ENCODE measurements at regions not wholly inside any gene's neighbourhood (a gene's known extent, or its start where the extent isn't known, plus 50 kb on each side); places are given as distances from the start of the nearest gene placed in this dataset.
"Not testable (repeated sequence)": the region's sequence is repeated elsewhere in the genome, so short reads cannot be mapped to it uniquely, and the experiment has no call there.

DNA sequence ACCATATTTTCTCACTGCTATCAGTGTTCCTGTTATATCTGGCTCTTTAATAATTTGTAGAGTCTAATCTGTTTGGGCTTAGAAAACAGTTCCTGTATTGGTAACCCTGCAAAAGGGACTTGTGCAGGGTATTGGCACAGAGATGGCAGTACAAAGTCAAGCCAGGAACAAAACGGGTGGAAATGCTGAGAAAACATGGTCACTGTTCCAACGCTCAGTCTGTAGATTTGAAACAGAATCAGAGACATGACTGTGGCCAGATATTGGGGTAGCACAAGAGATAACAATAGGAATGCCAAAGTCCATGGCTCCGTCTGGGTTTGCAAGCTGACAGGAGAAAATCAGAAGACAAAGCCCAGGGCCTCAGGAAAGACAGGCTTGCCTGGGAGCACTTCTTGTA is 290.7 kb upstream of the PDE3A start:
- no peak for TF ChIP-seq POLR2A (IDR thresholded peaks at IDR 0.05)
- TF ChIP-seq, protein P1, sequence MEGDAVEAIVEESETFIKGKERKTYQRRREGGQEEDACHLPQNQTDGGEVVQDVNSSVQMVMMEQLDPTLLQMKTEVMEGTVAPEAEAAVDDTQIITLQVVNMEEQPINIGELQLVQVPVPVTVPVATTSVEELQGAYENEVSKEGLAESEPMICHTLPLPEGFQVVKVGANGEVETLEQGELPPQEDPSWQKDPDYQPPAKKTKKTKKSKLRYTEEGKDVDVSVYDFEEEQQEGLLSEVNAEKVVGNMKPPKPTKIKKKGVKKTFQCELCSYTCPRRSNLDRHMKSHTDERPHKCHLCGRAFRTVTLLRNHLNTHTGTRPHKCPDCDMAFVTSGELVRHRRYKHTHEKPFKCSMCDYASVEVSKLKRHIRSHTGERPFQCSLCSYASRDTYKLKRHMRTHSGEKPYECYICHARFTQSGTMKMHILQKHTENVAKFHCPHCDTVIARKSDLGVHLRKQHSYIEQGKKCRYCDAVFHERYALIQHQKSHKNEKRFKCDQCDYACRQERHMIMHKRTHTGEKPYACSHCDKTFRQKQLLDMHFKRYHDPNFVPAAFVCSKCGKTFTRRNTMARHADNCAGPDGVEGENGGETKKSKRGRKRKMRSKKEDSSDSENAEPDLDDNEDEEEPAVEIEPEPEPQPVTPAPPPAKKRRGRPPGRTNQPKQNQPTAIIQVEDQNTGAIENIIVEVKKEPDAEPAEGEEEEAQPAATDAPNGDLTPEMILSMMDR (IDR thresholded peaks at IDR 0.05) = no peak
- TF ChIP-seq EP300 (IDR thresholded peaks at IDR 0.05) = no peak
- TF ChIP-seq POLR2AphosphoS5 (IDR thresholded peaks at IDR 0.05) = no peak

DNA sequence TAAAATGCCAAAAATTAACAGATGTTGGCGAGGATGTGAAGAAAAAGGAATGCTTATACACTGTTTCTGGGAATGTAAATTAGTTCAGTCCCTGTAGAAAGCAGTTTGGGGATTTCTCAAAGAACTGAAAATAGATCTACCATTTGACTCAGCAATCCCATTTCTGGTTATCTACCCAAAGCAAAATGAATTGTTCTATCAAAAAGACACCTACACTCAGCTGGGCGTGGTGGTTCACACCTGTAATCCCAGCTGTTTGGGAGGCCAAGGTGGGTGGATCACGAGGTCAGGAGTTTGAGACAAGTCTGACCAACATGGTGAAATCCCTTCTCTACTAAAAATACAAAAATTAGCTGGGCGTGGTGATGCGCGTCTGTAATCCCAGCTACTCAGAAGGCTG is 279.3 kb upstream of the PDE3A start:
- Histone ChIP-seq H3K9me3 (no peaks in the 10 kb centered on the region), H3K36me3 (no peaks in the 10 kb centered on the region), H3K27me3 (no peaks in the 10 kb centered on the region), H3K4me1 (no peaks in the 10 kb centered on the region), H3K27ac (no peak overlapping the region), H3K4me3 (no peak overlapping the region)
- no peak for DNase-seq (ENCODE audit: low spot score in 2 of 2)
- no peak for TF ChIP-seq POLR2A (IDR thresholded peaks at IDR 0.05)
- TF ChIP-seq, protein P1 (IDR thresholded peaks at IDR 0.05) = no peak
- no peak for TF ChIP-seq EP300 (IDR thresholded peaks at IDR 0.05)
- TF ChIP-seq POLR2AphosphoS5 (IDR thresholded peaks at IDR 0.05) = no peak
- 85% methylated on average over 6 of the region's 6 CpGs for WGBS

More for the DNA sequence above, 290.7 kb upstream of the PDE3A start:
- H3K9me3 ChIP-seq = no peaks in the 10 kb centered on the region
- no peak overlapping the region for H3K4me3 ChIP-seq
- WGBS = 52% methylated on average over 3 of the region's 3 CpGs
- H3K27ac ChIP-seq = no peak overlapping the region
- no peaks in the 10 kb centered on the region for H3K27me3 ChIP-seq
- DNase-seq (ENCODE audit: low spot score in 2 of 2) = no peak
- H3K36me3 ChIP-seq = no peaks in the 10 kb centered on the region
- no peaks in the 10 kb centered on the region for H3K4me1 ChIP-seq

DNA sequence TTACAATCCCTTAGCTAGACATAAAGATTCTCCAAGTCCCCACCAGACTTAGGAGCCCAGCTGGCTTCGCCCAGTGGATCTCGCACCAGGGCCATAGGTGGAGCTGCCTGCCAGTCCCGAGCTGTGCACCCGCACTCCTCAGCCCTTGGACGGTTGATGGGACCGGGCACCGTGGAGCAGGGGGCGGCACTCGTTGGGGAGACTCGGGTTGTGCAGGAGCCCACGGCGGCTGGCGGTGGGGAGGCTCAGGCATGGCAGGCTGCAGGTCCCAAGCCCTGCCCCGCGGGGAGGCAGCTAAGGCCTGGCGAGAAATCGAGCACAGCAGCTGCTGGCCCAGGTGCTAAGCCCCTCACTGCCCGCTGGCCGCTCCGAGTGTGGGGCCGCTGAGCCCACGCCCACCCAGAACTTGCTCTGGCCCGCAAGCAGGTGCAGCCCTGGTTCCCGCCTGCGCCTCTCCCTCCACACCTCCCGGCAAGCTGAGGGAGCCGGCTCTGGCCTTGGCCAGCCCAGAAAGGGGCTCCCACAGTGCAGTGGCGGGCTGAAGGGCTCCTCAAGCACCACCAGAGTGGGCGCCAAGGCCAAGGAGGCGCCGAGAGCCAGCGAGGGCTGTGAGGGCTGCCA is 275.0 kb upstream of the PDE3A start:
- 92% methylated on average over 24 of the region's 32 CpGs for WGBS
- H3K36me3 ChIP-seq; H3K27ac ChIP-seq; H3K4me1 ChIP-seq; H3K9me3 ChIP-seq; DNase-seq (ENCODE audit: low spot score in 2 of 2); H3K27me3 ChIP-seq; H3K4me3 ChIP-seq: not testable (repeated sequence)

DNA sequence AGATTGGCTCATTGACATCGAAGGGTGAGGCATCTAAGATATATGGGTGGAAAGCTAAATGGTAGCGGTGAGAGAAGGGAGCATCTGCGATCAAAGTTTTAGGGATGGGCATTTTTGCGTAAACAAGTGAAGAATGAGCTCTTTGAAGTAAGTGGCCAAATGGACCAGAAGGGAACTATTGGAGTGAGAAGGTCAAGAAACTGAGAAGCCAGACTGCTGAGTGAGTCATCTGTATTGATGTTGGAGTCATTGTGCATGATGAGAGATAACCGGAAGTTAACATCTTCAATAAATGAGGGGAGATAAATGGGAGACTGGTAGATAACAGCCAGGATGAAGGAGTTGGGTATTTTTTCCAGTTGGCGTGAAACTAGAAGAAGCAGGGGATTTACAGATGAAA is 271.9 kb upstream of the PDE3A start:
- Histone ChIP-seq H3K4me1 (no peaks in the 10 kb centered on the region), H3K27me3 (no peaks in the 10 kb centered on the region), H3K9me3 (no peaks in the 10 kb centered on the region), H3K27ac (no peak overlapping the region), H3K4me3 (no peak overlapping the region), H3K36me3 (no peaks in the 10 kb centered on the region)
- 89% methylated on average over 6 of the region's 6 CpGs for WGBS
- no peak for DNase-seq (ENCODE audit: low spot score in 2 of 2)
- TF ChIP-seq EP300 (IDR thresholded peaks at IDR 0.05) = no peak
- no peak for TF ChIP-seq POLR2A (IDR thresholded peaks at IDR 0.05)
- TF ChIP-seq POLR2AphosphoS5 (IDR thresholded peaks at IDR 0.05) = no peak
- TF ChIP-seq, protein P1 (IDR thresholded peaks at IDR 0.05) = no peak

DNA sequence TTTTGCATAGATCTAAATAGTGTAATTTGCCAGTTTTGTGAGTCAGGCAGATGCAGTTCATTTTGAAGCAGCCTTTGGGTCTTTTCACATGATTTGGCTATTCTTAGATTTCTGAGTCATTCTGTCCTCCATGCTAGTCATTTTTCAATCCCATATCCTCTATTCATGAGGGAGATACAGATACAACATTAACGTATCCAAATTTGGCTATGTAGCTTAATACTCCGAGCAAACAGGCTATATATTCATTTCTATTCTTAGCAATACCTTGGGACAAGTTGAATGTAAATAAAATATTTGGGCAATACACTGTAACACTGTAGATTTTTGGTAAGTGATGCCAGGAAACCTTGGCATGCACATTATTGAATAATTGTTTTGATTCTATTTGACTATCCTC is 270.7 kb upstream of the PDE3A start:
- Histone ChIP-seq H3K27ac (no peak overlapping the region), H3K9me3 (no peaks in the 10 kb centered on the region), H3K27me3 (no peaks in the 10 kb centered on the region), H3K4me1 (no peaks in the 10 kb centered on the region), H3K36me3 (no peaks in the 10 kb centered on the region), H3K4me3 (no peak overlapping the region)
- no peak for DNase-seq (ENCODE audit: low spot score in 2 of 2)
- WGBS = 33% methylated on average over 2 of the region's 2 CpGs
- TF ChIP-seq POLR2AphosphoS5 (IDR thresholded peaks at IDR 0.05) (no peak), POLR2A (IDR thresholded peaks at IDR 0.05) (no peak), EP300 (IDR thresholded peaks at IDR 0.05) (no peak)
- TF ChIP-seq, protein P1 (IDR thresholded peaks at IDR 0.05) = no peak

All from suprapubic skin (tissue), 4 donors.